ENCODE measurements at regions not wholly inside any gene's neighbourhood (a gene's known extent, or its start where the extent isn't known, plus 50 kb on each side); places are given as distances from the start of the nearest gene placed in this dataset.
A peak's percentile ranks its signal among the peaks of the same experiment; 100 is the strongest.
"Not testable (repeated sequence)": the region's sequence is repeated elsewhere in the genome, so short reads cannot be mapped to it uniquely, and the experiment has no call there.

- no peak for DNase-seq (ENCODE audit: low spot score)
Observed at GRCh38 chr21:25234857-25235801, 372.2 kb downstream of the MRPL39 start.

GRCh38 chr21:25220954-25221353, 386.3 kb downstream of the MRPL39 start:
- no peak for DNase-seq (ENCODE audit: low spot score)

GRCh38 chr21:25220169-25220568, 387.1 kb downstream of the MRPL39 start:
- DNase-seq (ENCODE audit: low spot score), result no peak

- no peak for DNase-seq (ENCODE audit: low spot score)
Observed at GRCh38 chr21:25215698-25216384, 391.4 kb downstream of the MRPL39 start.

- DNase-seq (ENCODE audit: low spot score), result no peak
Observed at GRCh38 chr21:25214676-25215075, 392.6 kb downstream of the MRPL39 start.

- DNase-seq (ENCODE audit: low spot score), result no peak
Observed at GRCh38 chr21:25199944-25200343, 407.3 kb downstream of the MRPL39 start.

GRCh38 chr21:25191141-25191540, 416.1 kb downstream of the MRPL39 start:
- DNase-seq (ENCODE audit: low spot score), result no peak

- DNase-seq (ENCODE audit: low spot score), result no peak
Observed at GRCh38 chr21:25189497-25189896, 417.8 kb downstream of the MRPL39 start.

- no peak for DNase-seq (ENCODE audit: low spot score)
Observed at GRCh38 chr21:25188677-25189079, 418.6 kb downstream of the MRPL39 start.

- no peak for DNase-seq (ENCODE audit: low spot score)
Observed at GRCh38 chr21:25186273-25186672, 421.0 kb downstream of the MRPL39 start.

GRCh38 chr21:25183577-25183976, 423.7 kb downstream of the MRPL39 start:
- no peak for DNase-seq (ENCODE audit: low spot score)

GRCh38 chr21:25181690-25182089, 425.6 kb downstream of the MRPL39 start:
- DNase-seq (ENCODE audit: low spot score), result not testable (repeated sequence)

GRCh38 chr21:25179116-25179515, 428.2 kb downstream of the MRPL39 start:
- peak; percentile 37 for DNase-seq (ENCODE audit: low spot score)

- DNase-seq (ENCODE audit: low spot score), result no peak
Observed at GRCh38 chr21:25176637-25177412, 430.5 kb downstream of the MRPL39 start.

GRCh38 chr21:25175938-25176337, 431.3 kb downstream of the MRPL39 start:
- DNase-seq (ENCODE audit: low spot score), result no peak

- DNase-seq (ENCODE audit: low spot score), result peak; percentile 16
Observed at GRCh38 chr21:25171438-25171837, 435.8 kb downstream of the MRPL39 start.

- DNase-seq (ENCODE audit: low spot score), result no peak
Observed at GRCh38 chr21:25170681-25171080, 436.6 kb downstream of the MRPL39 start.

- DNase-seq (ENCODE audit: low spot score), result no peak
Observed at GRCh38 chr21:25169370-25169769, 437.9 kb downstream of the MRPL39 start.

- DNase-seq (ENCODE audit: low spot score), result not testable (repeated sequence)
Observed at GRCh38 chr21:25166904-25167303, 440.4 kb downstream of the MRPL39 start.

- no peak for DNase-seq (ENCODE audit: low spot score)
Observed at GRCh38 chr21:25161571-25161970, 445.7 kb downstream of the MRPL39 start.

GRCh38 chr21:25155020-25155419, 452.3 kb downstream of the MRPL39 start:
- not testable (repeated sequence) for DNase-seq (ENCODE audit: low spot score)

GRCh38 chr21:25149022-25149421, 458.3 kb downstream of the MRPL39 start:
- DNase-seq (ENCODE audit: low spot score), result no peak
